Neuron (in vitro differentiated cells): ENCODE measurements at regions not wholly inside any gene's neighbourhood (a gene's known extent, or its start where the extent isn't known, plus 50 kb on each side); places are given as distances from the start of the nearest gene placed in this dataset.
"Not testable (repeated sequence)": the region's sequence is repeated elsewhere in the genome, so short reads cannot be mapped to it uniquely, and the experiment has no call there.

Source experiments
- H2AFZ ChIP-seq: one replicate; pipeline ENCODE4 v1.6.1; 2013; ENCODE audit warnings: low read depth, mild to moderate bottlenecking, inconsistent platforms, low read length, moderate library complexity
- H3K27me3 ChIP-seq: one replicate; pipeline ENCODE4 v1.6.1; 2013; ENCODE audit warnings: low read length; ENCODE audit not compliant: insufficient read depth
- H3K36me3 ChIP-seq: one replicate; pipeline ENCODE4 v1.6.1; 2013; ENCODE audit warnings: low read length; ENCODE audit not compliant: insufficient read depth
- H3K4me1 ChIP-seq: one replicate; pipeline ENCODE4 v1.6.1; 2013; ENCODE audit warnings: low read length; ENCODE audit not compliant: insufficient read depth
- H3K4me3 ChIP-seq: 2 replicates; pipeline ENCODE4 v1.5.1; 2013; ENCODE audit warnings: mild to moderate bottlenecking, low read length, moderate library complexity
- H3K9me3 ChIP-seq: one replicate; pipeline ENCODE4 v1.6.1; 2013; ENCODE audit warnings: low read length

- Histone ChIP-seq H3K27me3 (no peaks in the 10 kb centered on the region), H3K4me1 (no peaks in the 10 kb centered on the region), H3K9me3 (no peaks in the 10 kb centered on the region), H2AFZ (no peak overlapping the region), H3K4me3 (no peak overlapping the region), H3K36me3 (no peaks in the 10 kb centered on the region)
Measured at GRCh38 chr13:107644136-107644535, 571.2 kb downstream of the LIG4 start.

GRCh38 chr13:107643615-107644014 lies 571.7 kb downstream of the LIG4 start:
- no peaks in the 10 kb centered on the region for H3K4me1 ChIP-seq
- H3K4me3 ChIP-seq, result no peak overlapping the region
- H3K27me3 ChIP-seq, result no peaks in the 10 kb centered on the region
- H2AFZ ChIP-seq, result no peak overlapping the region
- H3K9me3 ChIP-seq, result no peaks in the 10 kb centered on the region
- H3K36me3 ChIP-seq, result no peaks in the 10 kb centered on the region

GRCh38 chr13:107642831-107643230 lies 572.5 kb downstream of the LIG4 start:
- no peaks in the 10 kb centered on the region for H3K9me3 ChIP-seq
- no peaks in the 10 kb centered on the region for H3K36me3 ChIP-seq
- H3K27me3 ChIP-seq, result no peaks in the 10 kb centered on the region
- no peak overlapping the region for H3K4me3 ChIP-seq
- no peak overlapping the region for H2AFZ ChIP-seq
- no peaks in the 10 kb centered on the region for H3K4me1 ChIP-seq

- Histone ChIP-seq H2AFZ (no peak overlapping the region), H3K36me3 (no peaks in the 10 kb centered on the region), H3K4me3 (no peak overlapping the region), H3K27me3 (no peaks in the 10 kb centered on the region), H3K4me1 (no peaks in the 10 kb centered on the region), H3K9me3 (no peaks in the 10 kb centered on the region)
Measured at GRCh38 chr13:107641574-107641973, 573.8 kb downstream of the LIG4 start.

GRCh38 chr13:107625648-107626047 lies 589.7 kb downstream of the LIG4 start:
- no peaks in the 10 kb centered on the region for H3K9me3 ChIP-seq
- no peak overlapping the region for H2AFZ ChIP-seq
- H3K36me3 ChIP-seq, result no peaks in the 10 kb centered on the region
- no peaks in the 10 kb centered on the region for H3K4me1 ChIP-seq
- no peak overlapping the region for H3K4me3 ChIP-seq
- H3K27me3 ChIP-seq, result no peaks in the 10 kb centered on the region

GRCh38 chr13:107617527-107617926 lies 597.8 kb downstream of the LIG4 start:
- Histone ChIP-seq H3K4me3 (no peak overlapping the region), H3K27me3 (no peaks in the 10 kb centered on the region), H3K36me3 (no peaks in the 10 kb centered on the region), H3K4me1 (no peaks in the 10 kb centered on the region), H2AFZ (no peak overlapping the region), H3K9me3 (no peaks in the 10 kb centered on the region)

GRCh38 chr13:107612376-107612775 lies 603.0 kb downstream of the LIG4 start:
- Histone ChIP-seq H3K4me1 (no peaks in the 10 kb centered on the region), H3K9me3 (no peaks in the 10 kb centered on the region), H2AFZ (no peak overlapping the region), H3K4me3 (no peak overlapping the region), H3K36me3 (no peaks in the 10 kb centered on the region), H3K27me3 (no peaks in the 10 kb centered on the region)

- Histone ChIP-seq H2AFZ (no peak overlapping the region), H3K4me1 (no peaks in the 10 kb centered on the region), H3K4me3 (no peak overlapping the region), H3K36me3 (no peaks in the 10 kb centered on the region), H3K9me3 (no peaks in the 10 kb centered on the region), H3K27me3 (no peaks in the 10 kb centered on the region)
Measured at GRCh38 chr13:107608736-107609135, 606.6 kb downstream of the LIG4 start.

GRCh38 chr13:107600971-107601370 lies 614.4 kb downstream of the LIG4 start:
- Histone ChIP-seq H3K27me3 (no peaks in the 10 kb centered on the region), H3K4me1 (no peaks in the 10 kb centered on the region), H3K36me3 (no peaks in the 10 kb centered on the region), H3K9me3 (no peaks in the 10 kb centered on the region), H3K4me3 (no peak overlapping the region), H2AFZ (no peak overlapping the region)

- H3K36me3 ChIP-seq, H3K9me3 ChIP-seq, H3K27me3 ChIP-seq, H2AFZ ChIP-seq, H3K4me1 ChIP-seq, H3K4me3 ChIP-seq: not testable (repeated sequence)
Measured at GRCh38 chr13:107596306-107596705, 619.0 kb downstream of the LIG4 start.

- no peaks in the 10 kb centered on the region for H3K4me1 ChIP-seq
- no peak overlapping the region for H2AFZ ChIP-seq
- H3K9me3 ChIP-seq, result no peaks in the 10 kb centered on the region
- no peaks in the 10 kb centered on the region for H3K27me3 ChIP-seq
- H3K36me3 ChIP-seq, result no peaks in the 10 kb centered on the region
- no peak overlapping the region for H3K4me3 ChIP-seq
Measured at GRCh38 chr13:107590556-107590955, 624.8 kb downstream of the LIG4 start.

GRCh38 chr13:107587681-107588080 lies 627.7 kb downstream of the LIG4 start:
- H3K9me3 ChIP-seq, result no peaks in the 10 kb centered on the region
- no peak overlapping the region for H3K4me3 ChIP-seq
- H3K36me3 ChIP-seq, result no peaks in the 10 kb centered on the region
- H3K4me1 ChIP-seq, result no peaks in the 10 kb centered on the region
- H3K27me3 ChIP-seq, result no peaks in the 10 kb centered on the region
- no peak overlapping the region for H2AFZ ChIP-seq

GRCh38 chr13:107586216-107586615 lies 629.1 kb downstream of the LIG4 start:
- Histone ChIP-seq H3K27me3 (no peaks in the 10 kb centered on the region), H3K4me1 (no peaks in the 10 kb centered on the region), H2AFZ (no peak overlapping the region), H3K9me3 (no peaks in the 10 kb centered on the region), H3K36me3 (no peaks in the 10 kb centered on the region), H3K4me3 (no peak overlapping the region)

- Histone ChIP-seq H3K9me3 (no peaks in the 10 kb centered on the region), H3K4me3 (no peak overlapping the region), H3K27me3 (no peaks in the 10 kb centered on the region), H2AFZ (no peak overlapping the region), H3K4me1 (peaks cover 2% of the 10 kb centered on the region), H3K36me3 (no peaks in the 10 kb centered on the region)
Measured at GRCh38 chr13:107585469-107586180, 629.7 kb downstream of the LIG4 start.
